GM21529 (cell line): ENCODE measurements at regions not wholly inside any gene's neighbourhood (a gene's known extent, or its start where the extent isn't known, plus 50 kb on each side); places are given as distances from the start of the nearest gene placed in this dataset.
"Not testable (repeated sequence)": the region's sequence is repeated elsewhere in the genome, so short reads cannot be mapped to it uniquely, and the experiment has no call there.

Source experiments
- ATAC-seq: cut with Tn5 transposase; IDR thresholded peaks from one replicate; pipeline ENCODE4 v1.9.1; 2021; ENCODE audit not compliant: unreplicated experiment

DNA sequence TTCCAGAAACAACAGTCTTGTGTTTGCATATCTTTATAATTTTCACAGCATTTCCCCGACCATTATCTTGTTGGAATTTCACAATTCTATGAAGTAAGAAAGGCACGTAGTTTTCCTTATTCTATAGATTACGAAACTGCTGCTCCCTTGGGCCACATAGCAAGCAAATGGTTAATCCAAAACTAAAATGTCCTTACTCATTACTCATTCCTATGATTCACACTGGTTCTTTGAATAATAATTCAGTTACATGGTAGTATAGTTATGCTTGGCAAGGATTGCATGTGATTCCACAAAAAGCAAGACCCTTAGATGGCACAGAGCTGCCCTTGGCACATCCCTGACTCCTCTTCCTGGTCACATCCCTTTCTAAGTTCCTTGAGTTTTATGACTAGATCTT, 51.2 kb downstream of the OR13H1 start:
- no peak for ATAC-seq

- ATAC-seq = no peak
These were observed 64.0 kb downstream of the OR13H1 start for GRCh38 chrX:131607792-131608369.

DNA sequence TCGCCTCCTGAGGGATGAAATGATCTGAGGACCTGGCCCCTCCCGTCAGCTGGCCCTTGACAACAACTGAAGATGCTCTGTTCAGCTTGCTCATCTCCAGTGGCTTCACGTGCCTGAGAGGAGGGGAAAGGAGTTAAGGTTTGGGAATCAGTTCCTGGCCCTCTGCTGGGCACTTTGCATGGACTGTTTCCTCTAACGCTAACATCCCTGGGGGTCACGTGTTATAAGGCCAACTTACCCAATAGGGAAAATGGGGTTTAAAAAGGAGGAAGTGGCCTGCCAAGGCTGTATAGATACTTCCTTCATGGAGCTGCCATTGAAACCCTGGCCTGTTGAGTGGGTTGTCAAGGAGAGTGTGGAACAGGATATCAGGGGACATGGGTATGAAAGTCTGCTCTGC, 65.6 kb downstream of the OR13H1 start:
- no peak for ATAC-seq

DNA sequence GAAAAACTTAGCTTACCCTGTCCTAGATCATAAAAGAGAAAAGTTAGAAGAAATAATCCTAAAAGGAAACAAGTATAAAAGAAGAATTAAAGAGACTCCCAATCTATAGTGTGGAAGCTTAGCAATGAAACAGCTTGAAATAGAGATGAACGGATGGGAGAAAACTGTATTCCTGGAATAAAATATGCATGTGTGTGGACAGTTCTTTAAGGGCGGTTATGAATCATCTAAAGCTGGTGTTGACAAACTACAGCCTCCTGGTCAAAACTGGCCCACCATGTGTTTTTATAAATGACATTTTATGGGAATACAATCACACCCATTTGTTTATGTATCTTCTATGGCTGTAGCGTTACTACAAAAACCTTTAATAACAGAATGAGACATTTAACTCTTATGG, 69.4 kb downstream of the OR13H1 start:
- no peak for ATAC-seq

- no peak for ATAC-seq
These were observed 70.4 kb downstream of the OR13H1 start for GRCh38 chrX:131614241-131614640.

- no peak for ATAC-seq
These were observed 73.3 kb downstream of the OR13H1 start for GRCh38 chrX:131617182-131617581.

- no peak for ATAC-seq
These were observed 77.8 kb downstream of the OR13H1 start for GRCh38 chrX:131621650-131622049.

GRCh38 chrX:131626681-131627296, 82.9 kb downstream of the OR13H1 start:
- no peak for ATAC-seq

GRCh38 chrX:131630534-131630933, 86.7 kb downstream of the OR13H1 start:
- ATAC-seq = no peak

DNA sequence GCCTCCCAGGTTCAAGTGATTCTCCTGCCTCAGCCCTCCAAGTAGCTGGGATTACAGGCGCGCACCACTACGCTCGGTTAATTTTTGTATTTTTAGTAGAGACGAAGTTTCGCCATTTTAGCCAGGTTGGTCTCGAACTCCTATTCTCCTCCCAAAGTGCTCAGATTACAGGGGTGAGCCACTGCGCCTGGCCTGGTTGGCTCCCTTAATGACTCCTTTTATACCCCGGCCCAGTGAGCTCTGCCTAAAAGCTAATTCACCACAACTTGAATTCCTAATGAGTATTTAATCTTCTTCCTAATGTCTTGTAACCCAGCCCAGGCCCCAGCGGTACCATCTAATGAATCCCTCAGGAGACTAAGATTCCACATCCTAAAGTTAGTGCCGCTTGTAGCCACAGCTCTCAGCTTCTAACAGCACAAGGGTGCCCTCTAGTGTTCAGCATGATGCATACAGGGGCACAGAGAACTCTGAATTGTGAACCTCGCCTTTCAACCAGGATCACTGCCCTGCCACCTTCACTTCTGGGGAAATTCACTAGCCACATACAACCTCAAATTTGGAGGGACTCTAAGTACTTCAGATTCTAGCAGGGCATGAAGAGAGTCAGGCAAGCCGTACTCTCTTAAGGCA, 89.5 kb downstream of the OR13H1 start:
- ATAC-seq = peak; percentile 90

DNA sequence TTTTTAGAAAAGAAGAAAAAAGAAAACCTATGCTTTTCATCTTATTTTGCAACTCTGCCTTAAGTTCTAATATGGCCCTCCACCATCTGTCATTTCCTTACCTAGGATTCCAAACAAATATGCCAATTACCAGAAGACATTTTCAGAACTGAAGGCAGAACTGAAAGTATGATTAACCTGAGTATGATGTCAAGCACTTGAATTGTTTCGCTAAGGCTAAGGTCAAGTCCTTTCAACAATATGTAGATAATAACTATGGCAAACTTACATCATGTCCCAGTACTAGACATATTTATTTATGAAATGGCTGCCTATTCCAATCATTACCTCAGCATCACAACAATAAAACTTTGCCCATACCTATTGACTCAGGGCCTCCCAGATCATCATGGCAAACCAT, 91.0 kb downstream of the OR13H1 start:
- ATAC-seq = no peak

GRCh38 chrX:131646106-131646505, 102.2 kb downstream of the OR13H1 start:
- ATAC-seq = no peak

DNA sequence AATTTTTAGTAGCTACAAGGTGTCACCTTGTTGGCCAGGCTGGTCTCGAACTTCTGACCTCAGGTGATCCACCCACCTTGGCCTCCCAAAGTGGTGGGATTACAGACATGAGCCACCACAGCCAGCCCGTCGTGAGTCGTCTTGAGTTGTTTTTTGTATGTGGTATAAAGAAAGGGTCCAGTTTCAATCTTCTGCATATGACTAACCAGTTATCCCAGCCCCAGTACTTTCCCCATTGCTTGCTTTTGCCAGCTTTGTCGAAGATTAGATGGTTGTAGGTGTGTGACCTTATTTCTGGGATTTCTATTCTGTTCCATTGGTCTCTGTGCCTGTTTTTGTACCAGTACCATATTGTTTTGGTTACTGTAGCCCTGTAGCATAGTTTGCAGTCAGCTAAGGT, 105.9 kb downstream of the OR13H1 start:
- no peak for ATAC-seq

- no peak for ATAC-seq
These were observed 107.0 kb downstream of the OR13H1 start for GRCh38 chrX:131650637-131651410.

GRCh38 chrX:131663726-131664125, 119.9 kb downstream of the OR13H1 start:
- not testable (repeated sequence) for ATAC-seq

DNA sequence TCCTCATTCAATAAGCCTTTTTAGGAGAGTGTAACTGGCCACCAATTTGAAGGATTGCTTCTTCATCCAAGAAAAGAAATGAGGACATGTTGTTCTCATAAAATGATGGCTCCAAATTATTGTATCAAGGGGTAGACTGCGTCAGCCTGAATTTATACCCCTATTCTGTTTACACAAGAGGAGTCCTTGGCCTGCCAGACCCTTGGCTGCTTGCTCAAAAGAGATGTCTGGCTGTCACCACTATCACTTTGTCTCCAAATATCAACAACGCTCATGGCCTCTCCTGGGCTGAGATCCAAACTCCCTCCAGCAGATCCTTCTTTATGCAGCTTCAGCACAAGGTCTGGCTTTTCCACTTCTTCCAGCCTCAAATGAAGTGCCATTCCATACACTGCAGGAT, 127.9 kb downstream of the OR13H1 start:
- ATAC-seq = no peak

GRCh38 chrX:131675596-131676194, 131.8 kb downstream of the OR13H1 start:
- peak; percentile 59 for ATAC-seq

DNA sequence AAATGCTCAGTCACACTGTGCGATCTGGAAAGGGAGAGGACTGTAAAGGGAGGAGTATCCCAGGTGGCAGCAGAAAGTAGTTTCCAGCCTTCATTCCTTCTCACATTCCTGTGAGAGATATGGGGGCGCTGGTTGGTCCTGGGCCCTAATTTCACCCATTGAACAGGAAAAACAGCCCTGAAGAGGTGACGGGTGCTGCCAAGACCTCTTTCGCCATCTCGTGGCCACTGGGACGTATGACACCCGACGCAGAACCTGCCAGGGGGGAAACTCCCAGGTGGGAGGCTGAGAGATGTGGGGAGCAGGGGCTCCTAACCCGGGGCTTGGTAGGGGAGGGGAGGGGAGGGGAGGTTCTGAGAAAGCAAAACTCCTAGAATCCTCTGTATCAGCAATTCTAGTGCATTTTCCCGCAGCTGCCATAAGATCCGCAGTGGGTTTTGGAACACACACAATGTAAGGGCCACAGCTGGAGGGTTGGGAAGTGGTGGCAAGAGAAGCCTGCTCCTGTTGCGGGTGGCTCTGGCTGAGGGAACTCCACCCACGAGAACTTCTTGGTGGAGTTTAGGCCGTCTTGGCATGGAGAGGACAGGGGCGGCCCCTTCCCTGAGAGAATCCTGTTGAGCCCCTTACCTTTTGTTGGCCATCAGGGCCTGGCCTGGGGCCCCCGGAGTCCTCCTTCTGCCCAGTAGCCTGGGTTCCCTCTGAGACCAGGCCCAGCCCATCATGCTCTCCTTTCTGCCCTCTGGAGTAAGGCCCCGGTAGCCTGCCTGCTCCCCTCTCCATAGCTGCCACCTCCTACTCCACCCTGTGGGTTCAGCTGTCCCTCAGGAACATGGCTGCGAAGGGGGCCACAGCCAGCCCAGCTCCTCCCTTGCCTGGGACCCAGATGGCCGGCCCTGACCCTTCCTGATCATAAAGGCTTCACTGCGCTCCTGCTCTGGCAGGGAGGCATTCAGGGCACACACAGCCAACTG, 134.1 kb downstream of the OR13H1 start:
- peak; percentile 82 for ATAC-seq

- ATAC-seq = not testable (repeated sequence)
These were observed 138.9 kb downstream of the OR13H1 start for GRCh38 chrX:131682735-131683134.

- no peak for ATAC-seq
These were observed 149.5 kb downstream of the OR13H1 start for GRCh38 chrX:131693359-131693758.
